ENCODE measurements at regions not wholly inside any gene's neighbourhood (a gene's known extent, or its start where the extent isn't known, plus 50 kb on each side); places are given as distances from the start of the nearest gene placed in this dataset.

GRCh38 chr10:78472551-78472890 is 438.9 kb downstream of the RPS24 start:
- Histone ChIP-seq H3K4me1 (ENCODE audit: insufficient read depth, low read length, poor library complexity, severe bottlenecking) (no peaks in the 10 kb centered on the region), H3K27me3 (replicated peaks; ENCODE audit: insufficient read depth, low read depth, low read length, poor library complexity) (no peaks in the 10 kb centered on the region), H3K4me3 (ENCODE audit: low read depth, low read length, poor library complexity, severe bottlenecking) (no peak overlapping the region), H3K9me3 (ENCODE audit: low read depth, low read length, poor library complexity, severe bottlenecking) (no peaks in the 10 kb centered on the region), H3K27ac (ENCODE audit: low read depth, low read length, poor library complexity, severe bottlenecking) (no peak overlapping the region), H3K36me3 (ENCODE audit: insufficient read depth, low read length, poor library complexity, severe bottlenecking) (no peaks in the 10 kb centered on the region)
- no peak for DNase-seq (ENCODE audit: low spot score)
- BruUV-seq (replicated peaks) = no TSS peak
- ChIA-PET CTCF (no interaction called here), POLR2A (ENCODE audit: low non-redundant PET) (no interaction called here)
- intact Hi-C loops (cut with micrococcal nuclease; ENCODE audit: unreplicated experiment) = no loop called here
- no peak for TF ChIP-seq EZH2 (IDR thresholded peaks at IDR 0.05; ENCODE audit: borderline replicate concordance, low read depth, low read length, poor library complexity, severe bottlenecking)
- TF ChIP-seq, protein P1, sequence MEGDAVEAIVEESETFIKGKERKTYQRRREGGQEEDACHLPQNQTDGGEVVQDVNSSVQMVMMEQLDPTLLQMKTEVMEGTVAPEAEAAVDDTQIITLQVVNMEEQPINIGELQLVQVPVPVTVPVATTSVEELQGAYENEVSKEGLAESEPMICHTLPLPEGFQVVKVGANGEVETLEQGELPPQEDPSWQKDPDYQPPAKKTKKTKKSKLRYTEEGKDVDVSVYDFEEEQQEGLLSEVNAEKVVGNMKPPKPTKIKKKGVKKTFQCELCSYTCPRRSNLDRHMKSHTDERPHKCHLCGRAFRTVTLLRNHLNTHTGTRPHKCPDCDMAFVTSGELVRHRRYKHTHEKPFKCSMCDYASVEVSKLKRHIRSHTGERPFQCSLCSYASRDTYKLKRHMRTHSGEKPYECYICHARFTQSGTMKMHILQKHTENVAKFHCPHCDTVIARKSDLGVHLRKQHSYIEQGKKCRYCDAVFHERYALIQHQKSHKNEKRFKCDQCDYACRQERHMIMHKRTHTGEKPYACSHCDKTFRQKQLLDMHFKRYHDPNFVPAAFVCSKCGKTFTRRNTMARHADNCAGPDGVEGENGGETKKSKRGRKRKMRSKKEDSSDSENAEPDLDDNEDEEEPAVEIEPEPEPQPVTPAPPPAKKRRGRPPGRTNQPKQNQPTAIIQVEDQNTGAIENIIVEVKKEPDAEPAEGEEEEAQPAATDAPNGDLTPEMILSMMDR (conservative IDR thresholded peaks at IDR 0.05; ENCODE audit: low read depth, low read length) = no peak

DNA sequence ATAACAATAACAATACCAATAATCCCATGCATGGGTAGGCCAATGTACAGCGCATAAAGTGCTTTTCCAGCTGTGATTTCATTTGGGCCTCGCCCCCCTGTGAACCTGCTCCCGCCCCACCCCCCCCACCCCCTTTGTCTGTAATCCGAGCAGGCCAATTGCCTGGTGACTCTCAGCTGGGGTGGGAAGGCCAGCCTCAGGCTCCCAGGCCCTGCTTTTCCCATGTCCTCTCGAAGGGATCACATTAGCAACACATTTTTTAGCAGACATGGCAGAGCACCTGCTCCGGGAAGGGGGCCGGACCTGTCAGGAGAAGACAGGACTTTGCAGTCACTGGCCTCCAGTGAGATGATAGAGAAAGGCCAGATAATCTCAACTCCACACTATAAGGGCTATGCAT is 439.3 kb downstream of the RPS24 start:
- BruUV-seq (replicated peaks) = no TSS peak
- DNase-seq (ENCODE audit: low spot score) = no peak
- CTCF ChIA-PET = no interaction called here
- Histone ChIP-seq H3K4me1 (ENCODE audit: insufficient read depth, low read length, poor library complexity, severe bottlenecking) (no peaks in the 10 kb centered on the region), H3K4me3 (ENCODE audit: low read depth, low read length, poor library complexity, severe bottlenecking) (no peak overlapping the region), H3K9me3 (ENCODE audit: low read depth, low read length, poor library complexity, severe bottlenecking) (no peaks in the 10 kb centered on the region), H3K27ac (ENCODE audit: low read depth, low read length, poor library complexity, severe bottlenecking) (no peak overlapping the region), H3K27me3 (replicated peaks; ENCODE audit: insufficient read depth, low read depth, low read length, poor library complexity) (no peaks in the 10 kb centered on the region), H3K36me3 (ENCODE audit: insufficient read depth, low read length, poor library complexity, severe bottlenecking) (no peaks in the 10 kb centered on the region)
- intact Hi-C loops (cut with micrococcal nuclease; ENCODE audit: unreplicated experiment) = no loop called here
- POLR2A ChIA-PET (ENCODE audit: low non-redundant PET) = no interaction called here
- no peak for TF ChIP-seq EZH2 (IDR thresholded peaks at IDR 0.05; ENCODE audit: borderline replicate concordance, low read depth, low read length, poor library complexity, severe bottlenecking)
- TF ChIP-seq, protein P1 (conservative IDR thresholded peaks at IDR 0.05; ENCODE audit: low read depth, low read length) = no peak

- no peaks in the 10 kb centered on the region for H3K36me3 ChIP-seq (ENCODE audit: insufficient read depth, low read length, poor library complexity, severe bottlenecking)
- ChIA-PET CTCF (no interaction called here), POLR2A (ENCODE audit: low non-redundant PET) (no interaction called here)
- H3K9me3 ChIP-seq (ENCODE audit: low read depth, low read length, poor library complexity, severe bottlenecking) = no peaks in the 10 kb centered on the region
- H3K4me3 ChIP-seq (ENCODE audit: low read depth, low read length, poor library complexity, severe bottlenecking) = no peak overlapping the region
- BruUV-seq (replicated peaks) = no TSS peak
- DNase-seq (ENCODE audit: low spot score) = no peak
- intact Hi-C loops (cut with micrococcal nuclease; ENCODE audit: unreplicated experiment) = no loop called here
- no peaks in the 10 kb centered on the region for H3K27me3 ChIP-seq (replicated peaks; ENCODE audit: insufficient read depth, low read depth, low read length, poor library complexity)
- no peaks in the 10 kb centered on the region for H3K4me1 ChIP-seq (ENCODE audit: insufficient read depth, low read length, poor library complexity, severe bottlenecking)
- TF ChIP-seq EZH2 (IDR thresholded peaks at IDR 0.05; ENCODE audit: borderline replicate concordance, low read depth, low read length, poor library complexity, severe bottlenecking) = no peak
- TF ChIP-seq, protein P1 (conservative IDR thresholded peaks at IDR 0.05; ENCODE audit: low read depth, low read length) = no peak
- no peak overlapping the region for H3K27ac ChIP-seq (ENCODE audit: low read depth, low read length, poor library complexity, severe bottlenecking)
These were observed 441.1 kb downstream of the RPS24 start for GRCh38 chr10:78474743-78475142.
